Tibial nerve (tissue), 4 donors: ENCODE measurements at regions not wholly inside any gene's neighbourhood (a gene's known extent, or its start where the extent isn't known, plus 50 kb on each side); places are given as distances from the start of the nearest gene placed in this dataset.

Source experiments
- CTCF ChIP-seq, 5 experiments: fragments of 200-600 bp in 3 of 5; fragments of 450-650 bp in 2 of 5; sonication (generic) in 3 of 5; IDR thresholded peaks; one replicate each; pipeline ENCODE4 v1.5.1; 2016 to 2019; ENCODE audit warnings: antibody characterized with exemption in 5 of 5, mild to moderate bottlenecking in 3 of 5, moderate library complexity in 2 of 5
- EP300 ChIP-seq, 2 donors: sonication (generic); formaldehyde crosslinking; IDR thresholded peaks; one replicate each; pipeline ENCODE4 v1.6.1; 2017; ENCODE audit warnings: antibody characterized with exemption in 2 of 2, mild to moderate bottlenecking in 1 of 2
- POLR2A ChIP-seq, 2 donors: fragments of 450-650 bp; IDR thresholded peaks; one replicate each; pipeline ENCODE4 v1.6.1; 2017; ENCODE audit warnings: antibody characterized with exemption in 2 of 2, mild to moderate bottlenecking in 2 of 2, moderate library complexity in 2 of 2

GRCh38 chr1:182134257-182134656 lies 72.7 kb upstream of the ZNF648 start:
- TF ChIP-seq POLR2A (IDR thresholded peaks at IDR 0.05) = no peak
- no peak for TF ChIP-seq CTCF (IDR thresholded peaks at IDR 0.05)
- TF ChIP-seq EP300 (IDR thresholded peaks at IDR 0.05) = no peak
